HFF-Myc (cell line): ENCODE measurements at regions not wholly inside any gene's neighbourhood (a gene's known extent, or its start where the extent isn't known, plus 50 kb on each side); places are given as distances from the start of the nearest gene placed in this dataset.

Experiments used
- DNase-seq: peaks from one replicate; pipeline ENCODE4 v3.0.0-alpha.2; 2011; ENCODE audit warnings: low read depth; ENCODE audit errors: extremely low read depth
- H3K4me3 ChIP-seq: replicated peaks from 2 replicates; pipeline ENCODE4 v1.5.1; 2011; ENCODE audit warnings: low read depth, mild to moderate bottlenecking, control low read depth, low read length
- CTCF ChIP-seq: IDR thresholded peaks from 2 replicates; pipeline ENCODE4 v1.5.1; 2012; ENCODE audit warnings: mild to moderate bottlenecking, low read depth, low read length, control low read depth; ENCODE audit errors: missing control alignments

GRCh38 chr3:152943645-152944044, 108.7 kb downstream of the P2RY1 start:
- TF ChIP-seq CTCF: no peak
- H3K4me3 ChIP-seq: no peak overlapping the region
- DNase-seq: no peak

- DNase-seq: no peak
- TF ChIP-seq CTCF: no peak
- no peak overlapping the region for H3K4me3 ChIP-seq
Measured at GRCh38 chr3:152944671-152945070, 109.7 kb downstream of the P2RY1 start.

- no peak overlapping the region for H3K4me3 ChIP-seq
- no peak for DNase-seq
- no peak for TF ChIP-seq CTCF
Measured at GRCh38 chr3:152945556-152945955, 110.6 kb downstream of the P2RY1 start.

- DNase-seq: no peak
- no peak overlapping the region for H3K4me3 ChIP-seq
- TF ChIP-seq CTCF: no peak
Measured at GRCh38 chr3:152957491-152957890, 122.6 kb downstream of the P2RY1 start.

- no peak for TF ChIP-seq CTCF
- no peak for DNase-seq
- H3K4me3 ChIP-seq: no peak overlapping the region
Measured at GRCh38 chr3:152959307-152959706, 124.4 kb downstream of the P2RY1 start.

GRCh38 chr3:152960684-152961083, 125.8 kb downstream of the P2RY1 start:
- H3K4me3 ChIP-seq: no peak overlapping the region
- no peak for TF ChIP-seq CTCF
- no peak for DNase-seq

GRCh38 chr3:152961323-152961722, 126.4 kb downstream of the P2RY1 start:
- DNase-seq: no peak
- no peak for TF ChIP-seq CTCF
- no peak overlapping the region for H3K4me3 ChIP-seq
